ENCODE measurements at regions not wholly inside any gene's neighbourhood (a gene's known extent, or its start where the extent isn't known, plus 50 kb on each side); places are given as distances from the start of the nearest gene placed in this dataset.

DNA sequence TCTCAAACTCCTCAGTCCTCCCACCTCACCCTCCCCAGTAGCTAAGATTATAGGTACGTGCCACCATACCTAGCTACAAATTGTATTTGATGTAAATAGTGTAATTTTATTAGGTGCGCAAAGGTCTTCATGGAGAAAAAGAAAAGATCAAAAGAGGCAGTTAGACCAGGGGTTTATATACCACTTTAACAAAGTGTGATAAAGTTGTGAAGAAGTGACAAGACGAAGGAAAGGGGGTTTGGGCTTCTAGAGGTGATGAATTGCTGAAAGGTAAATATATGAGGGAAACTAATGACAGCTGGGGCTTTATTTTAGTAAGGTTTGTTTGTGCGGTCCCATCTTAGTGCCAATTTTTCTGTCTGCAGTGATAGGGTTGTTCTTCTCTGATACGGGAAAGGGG is 105.3 kb downstream of the CD24 start:
- no peak overlapping the region for H3K27ac ChIP-seq
- no peaks in the 10 kb centered on the region for H3K9me3 ChIP-seq
- intact Hi-C loops (cut with DNase I) = no loop called here
- TF ChIP-seq CTCF (IDR thresholded peaks at IDR 0.05) = no peak
- no peaks in the 10 kb centered on the region for H3K27me3 ChIP-seq
- no peaks in the 10 kb centered on the region for H3K4me1 ChIP-seq
- H3K36me3 ChIP-seq = no peaks in the 10 kb centered on the region
- DNase-seq (ENCODE audit: low spot score in 2 of 2) = no peak
- no peak overlapping the region for H3K4me3 ChIP-seq

DNA sequence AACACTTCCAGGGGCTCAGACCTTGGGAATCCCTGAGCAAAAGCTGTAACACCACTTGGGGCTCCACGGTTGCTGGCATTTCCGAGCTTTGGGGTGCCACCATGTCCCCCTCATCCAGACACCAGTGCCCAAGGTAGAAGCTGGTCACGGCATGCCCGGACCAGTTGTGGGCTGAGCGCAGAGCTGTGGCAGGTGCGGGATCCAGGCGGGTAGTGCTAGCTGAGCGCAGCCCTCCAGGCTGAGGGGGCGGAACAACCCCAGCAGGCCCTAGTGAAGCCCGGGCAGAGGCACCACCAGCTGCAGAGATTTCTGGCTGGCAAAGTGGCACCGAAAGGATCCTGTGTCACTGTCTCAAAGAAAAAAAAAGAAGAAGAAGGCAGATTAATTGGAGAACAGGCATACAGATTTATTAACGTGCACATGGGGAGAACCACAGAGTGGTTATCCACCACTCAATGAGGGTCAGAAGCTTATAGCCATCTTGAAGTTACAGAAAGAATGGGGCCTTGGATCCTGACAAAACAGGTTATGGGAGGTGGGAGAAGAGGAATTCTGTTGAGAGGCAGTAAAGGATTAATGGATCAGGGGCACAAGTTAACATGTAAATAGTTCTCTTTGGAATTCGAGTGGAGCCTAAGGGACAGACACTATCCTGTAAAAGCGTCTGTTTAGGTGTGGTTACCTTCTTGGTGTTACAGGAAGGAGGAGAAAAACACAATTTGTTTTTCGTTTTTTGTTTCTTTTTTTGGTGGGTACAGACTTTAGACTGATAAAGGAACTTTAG is 107.5 kb downstream of the CD24 start:
- no peak for DNase-seq (ENCODE audit: low spot score in 2 of 2)
- Histone ChIP-seq H3K9me3 (no peaks in the 10 kb centered on the region), H3K4me3 (no peak overlapping the region), H3K36me3 (no peaks in the 10 kb centered on the region), H3K27ac (no peak overlapping the region), H3K4me1 (no peaks in the 10 kb centered on the region), H3K27me3 (no peaks in the 10 kb centered on the region)
- intact Hi-C loops (cut with DNase I) = no loop called here
- TF ChIP-seq CTCF (IDR thresholded peaks at IDR 0.05) = no peak

- Histone ChIP-seq H3K4me1 (no peaks in the 10 kb centered on the region), H3K27me3 (no peaks in the 10 kb centered on the region), H3K9me3 (no peaks in the 10 kb centered on the region), H3K27ac (no peak overlapping the region), H3K4me3 (no peak overlapping the region), H3K36me3 (no peaks in the 10 kb centered on the region)
- no peak for DNase-seq (ENCODE audit: low spot score in 2 of 2)
- intact Hi-C loops (cut with DNase I) = no loop called here
- TF ChIP-seq CTCF (IDR thresholded peaks at IDR 0.05) = no peak
Measured at GRCh38 chr6:106862858-106863257, 111.7 kb downstream of the CD24 start.

DNA sequence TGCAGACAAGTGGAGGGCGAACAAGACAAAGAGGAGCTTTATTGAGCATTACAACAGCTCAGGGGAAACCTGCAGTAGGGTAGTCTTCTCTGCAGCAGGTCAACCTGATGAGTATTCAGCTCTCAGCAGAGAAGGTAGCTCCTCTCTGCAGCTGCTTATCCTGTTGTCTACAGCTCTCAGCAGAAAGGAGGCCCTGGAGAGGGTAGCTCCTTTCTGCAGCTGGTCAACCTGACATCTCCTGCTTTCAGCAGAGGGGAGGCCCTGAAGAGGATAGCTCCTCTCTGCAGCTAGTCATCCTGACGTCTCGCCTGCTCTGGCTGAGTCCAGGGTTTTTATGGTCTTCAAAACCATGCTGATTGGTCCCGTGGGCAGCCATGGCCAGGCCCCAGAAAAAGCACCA is 113.6 kb downstream of the CD24 start:
- Histone ChIP-seq H3K4me3 (no peak overlapping the region), H3K4me1 (no peaks in the 10 kb centered on the region), H3K27ac (no peak overlapping the region), H3K9me3 (no peaks in the 10 kb centered on the region), H3K27me3 (no peaks in the 10 kb centered on the region), H3K36me3 (no peaks in the 10 kb centered on the region)
- no peak for TF ChIP-seq CTCF (IDR thresholded peaks at IDR 0.05)
- intact Hi-C loops (cut with DNase I) = no loop called here
- no peak for DNase-seq (ENCODE audit: low spot score in 2 of 2)

DNA sequence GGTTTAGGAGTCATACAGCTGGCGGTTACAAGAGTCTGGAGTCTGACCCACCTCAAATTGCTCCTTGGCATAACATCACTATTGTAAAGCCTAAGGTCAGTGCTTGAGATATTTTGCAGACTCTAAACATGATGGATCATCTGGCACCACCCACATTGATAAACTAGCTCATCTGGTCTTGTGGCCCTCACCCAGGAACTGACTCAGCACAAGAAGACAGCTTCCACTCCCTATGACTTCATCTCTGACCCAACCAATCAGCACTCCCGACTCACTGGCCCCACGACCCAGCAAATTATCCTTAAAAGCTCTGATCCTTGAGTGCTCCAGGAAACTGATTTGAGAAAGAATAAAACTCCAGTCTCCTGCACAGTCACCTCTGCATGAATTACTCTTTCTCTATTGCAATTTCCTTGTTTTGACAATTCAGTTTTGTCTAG is 115.9 kb downstream of the CD24 start:
- intact Hi-C loops (cut with DNase I) = no loop called here
- H3K36me3 ChIP-seq = no peaks in the 10 kb centered on the region
- no peaks in the 10 kb centered on the region for H3K4me1 ChIP-seq
- no peak for TF ChIP-seq CTCF (IDR thresholded peaks at IDR 0.05)
- no peak for DNase-seq (ENCODE audit: low spot score in 2 of 2)
- no peak overlapping the region for H3K27ac ChIP-seq
- no peaks in the 10 kb centered on the region for H3K9me3 ChIP-seq
- H3K27me3 ChIP-seq = no peaks in the 10 kb centered on the region
- no peak overlapping the region for H3K4me3 ChIP-seq

Data from ascending aorta (tissue), 2 donors.